Body of pancreas (tissue), 4 donors: ENCODE measurements at regions not wholly inside any gene's neighbourhood (a gene's known extent, or its start where the extent isn't known, plus 50 kb on each side); places are given as distances from the start of the nearest gene placed in this dataset.

ENCODE experiments used
- POLR2A ChIP-seq, 3 donors: fragments of 450-650 bp; IDR thresholded peaks; one replicate each; pipeline ENCODE4 v1.6.1; 2016; ENCODE audit warnings: antibody characterized with exemption in 3 of 3, mild to moderate bottlenecking in 2 of 3
- TF ChIP-seq, protein P1 (sequence below), 7 experiments: fragments of 450-650 bp in 4 of 7; fragments of 200-600 bp in 3 of 7; sonication (generic) in 3 of 7; IDR thresholded peaks; one replicate each; pipeline ENCODE4 v1.5.1; 2016 to 2019; ENCODE audit warnings: antibody characterized with exemption in 7 of 7

DNA sequence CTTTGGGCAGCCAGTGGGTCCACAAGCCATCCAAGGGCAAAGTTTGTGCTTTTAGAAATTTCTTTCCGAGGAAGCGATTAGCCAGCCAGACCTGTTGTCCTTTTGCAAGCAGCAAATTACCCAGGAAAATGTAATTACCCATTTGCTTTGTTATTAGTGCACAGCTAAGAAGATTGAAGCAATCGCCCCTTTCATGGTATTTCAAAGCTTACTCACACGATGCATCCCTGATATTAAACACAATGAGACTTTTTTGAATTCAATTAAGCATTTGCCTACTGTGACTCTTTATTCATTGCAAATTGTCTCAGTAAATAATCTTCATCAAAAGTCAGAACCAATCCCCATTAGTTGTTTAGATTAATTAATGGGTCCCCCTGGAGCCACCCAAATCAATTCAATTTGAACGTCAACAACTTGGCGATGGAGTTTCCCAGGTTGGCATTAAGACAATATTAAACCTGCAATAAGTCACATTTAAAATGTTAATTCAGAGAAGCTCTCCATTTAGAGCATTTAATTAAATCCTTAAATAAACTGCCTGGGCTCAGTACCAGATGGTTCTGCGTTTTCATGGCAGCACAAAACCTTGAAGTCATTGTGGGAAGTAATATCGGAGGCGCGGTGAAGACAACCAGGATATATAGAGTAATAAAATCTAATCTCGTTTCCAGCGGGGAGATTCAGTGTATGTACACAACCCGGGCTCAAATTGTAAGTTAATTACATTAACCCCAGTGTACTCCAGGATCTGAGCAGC is 366.2 kb upstream of the TNRC6C start:
- no peak for TF ChIP-seq POLR2A (IDR thresholded peaks at IDR 0.05)
- TF ChIP-seq, protein P1, sequence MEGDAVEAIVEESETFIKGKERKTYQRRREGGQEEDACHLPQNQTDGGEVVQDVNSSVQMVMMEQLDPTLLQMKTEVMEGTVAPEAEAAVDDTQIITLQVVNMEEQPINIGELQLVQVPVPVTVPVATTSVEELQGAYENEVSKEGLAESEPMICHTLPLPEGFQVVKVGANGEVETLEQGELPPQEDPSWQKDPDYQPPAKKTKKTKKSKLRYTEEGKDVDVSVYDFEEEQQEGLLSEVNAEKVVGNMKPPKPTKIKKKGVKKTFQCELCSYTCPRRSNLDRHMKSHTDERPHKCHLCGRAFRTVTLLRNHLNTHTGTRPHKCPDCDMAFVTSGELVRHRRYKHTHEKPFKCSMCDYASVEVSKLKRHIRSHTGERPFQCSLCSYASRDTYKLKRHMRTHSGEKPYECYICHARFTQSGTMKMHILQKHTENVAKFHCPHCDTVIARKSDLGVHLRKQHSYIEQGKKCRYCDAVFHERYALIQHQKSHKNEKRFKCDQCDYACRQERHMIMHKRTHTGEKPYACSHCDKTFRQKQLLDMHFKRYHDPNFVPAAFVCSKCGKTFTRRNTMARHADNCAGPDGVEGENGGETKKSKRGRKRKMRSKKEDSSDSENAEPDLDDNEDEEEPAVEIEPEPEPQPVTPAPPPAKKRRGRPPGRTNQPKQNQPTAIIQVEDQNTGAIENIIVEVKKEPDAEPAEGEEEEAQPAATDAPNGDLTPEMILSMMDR (IDR thresholded peaks at IDR 0.05): no peak
